WTC11 (cell line): ENCODE measurements at regions not wholly inside any gene's neighbourhood (a gene's known extent, or its start where the extent isn't known, plus 50 kb on each side); places are given as distances from the start of the nearest gene placed in this dataset.

Experiments
- FOXK1 ChIP-seq: sonication (generic); formaldehyde crosslinking; IDR thresholded peaks from 2 replicates; pipeline ENCODE4 v1.8.0; 2022; ENCODE audit warnings: mild to moderate bottlenecking, moderate library complexity, missing genetic modification reagents
- MXD4 ChIP-seq: fragments of 250-450 bp; sonication (Bioruptor Pico); IDR thresholded peaks from 2 replicates; pipeline ENCODE4 v1.8.0; 2021; ENCODE audit warnings: mild to moderate bottlenecking, moderate library complexity, borderline replicate concordance
- NFE2L1 ChIP-seq: sonication (generic); formaldehyde crosslinking; IDR thresholded peaks from 2 replicates; pipeline ENCODE4 v1.8.1; 2023; ENCODE audit warnings: missing genetic modification reagents
- PRRX2 ChIP-seq: fragments of 250-450 bp; sonication (Bioruptor Pico); IDR thresholded peaks from 2 replicates; pipeline ENCODE4 v1.8.0; 2021; ENCODE audit warnings: mild to moderate bottlenecking
- ZNF121 ChIP-seq: sonication (generic); formaldehyde crosslinking; IDR thresholded peaks from 2 replicates; pipeline ENCODE4 v1.8.0; 2023; ENCODE audit warnings: missing genetic modification reagents
- ZNF317 ChIP-seq: sonication (generic); formaldehyde crosslinking; IDR thresholded peaks from 2 replicates; pipeline ENCODE4 v1.8.1; 2023; ENCODE audit warnings: low read depth, mild to moderate bottlenecking, moderate library complexity, missing genetic modification reagents, borderline replicate concordance
- TF ChIP-seq, protein P1 (sequence below): sonication (generic); formaldehyde crosslinking; IDR thresholded peaks from 2 replicates; pipeline ENCODE4 v1.8.0; 2023; ENCODE audit warnings: missing genetic modification reagents
- TF ChIP-seq, protein P2 (sequence below): sonication (generic); formaldehyde crosslinking; IDR thresholded peaks from 2 replicates; pipeline ENCODE4 v1.8.1; 2023; ENCODE audit warnings: mild to moderate bottlenecking, missing genetic modification reagents, moderate library complexity
- TF ChIP-seq, protein P3 (sequence below): sonication (generic); formaldehyde crosslinking; IDR thresholded peaks from 2 replicates; pipeline ENCODE4 v1.8.0; 2023; ENCODE audit warnings: mild to moderate bottlenecking, missing genetic modification reagents
- TF ChIP-seq, protein P4 (sequence below): sonication (generic); formaldehyde crosslinking; IDR thresholded peaks from 2 replicates; pipeline ENCODE4 v1.8.0; 2022; ENCODE audit warnings: missing genetic modification reagents
- TF ChIP-seq, protein P5 (sequence below): sonication (generic); formaldehyde crosslinking; IDR thresholded peaks from 2 replicates; pipeline ENCODE4 v1.8.0; 2022; ENCODE audit warnings: mild to moderate bottlenecking, missing genetic modification reagents

DNA sequence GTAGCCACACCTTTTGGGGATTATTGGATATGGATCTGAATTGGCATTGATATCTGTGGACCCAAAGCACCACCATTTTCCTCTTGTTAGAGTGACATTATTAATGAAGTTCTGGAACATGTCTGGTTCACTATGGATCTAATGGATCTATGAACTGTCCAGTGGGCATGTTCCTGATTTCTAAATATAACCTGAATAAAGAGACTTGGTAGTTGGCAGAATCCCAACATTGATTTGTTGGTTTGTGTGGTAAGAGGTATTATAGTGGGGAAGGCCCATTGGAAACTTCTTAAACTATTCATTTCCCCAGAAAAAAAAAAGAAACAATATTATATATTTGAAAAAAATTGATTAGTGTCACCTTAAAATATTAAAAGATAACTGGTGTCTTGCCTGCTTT is 312.6 kb downstream of the HTR1B start:
- TF ChIP-seq, protein P1, sequence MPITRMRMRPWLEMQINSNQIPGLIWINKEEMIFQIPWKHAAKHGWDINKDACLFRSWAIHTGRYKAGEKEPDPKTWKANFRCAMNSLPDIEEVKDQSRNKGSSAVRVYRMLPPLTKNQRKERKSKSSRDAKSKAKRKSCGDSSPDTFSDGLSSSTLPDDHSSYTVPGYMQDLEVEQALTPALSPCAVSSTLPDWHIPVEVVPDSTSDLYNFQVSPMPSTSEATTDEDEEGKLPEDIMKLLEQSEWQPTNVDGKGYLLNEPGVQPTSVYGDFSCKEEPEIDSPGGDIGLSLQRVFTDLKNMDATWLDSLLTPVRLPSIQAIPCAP: no peak
- TF ChIP-seq NFE2L1 (CRISPR knock-in tag) (no peak), FOXK1 (CRISPR knock-in tag) (no peak), PRRX2 (CRISPR knock-in tag) (no peak), ZNF121 (no peak), ZNF317 (CRISPR knock-in tag) (no peak), MXD4 (CRISPR knock-in tag) (no peak)
- TF ChIP-seq, protein P2, sequence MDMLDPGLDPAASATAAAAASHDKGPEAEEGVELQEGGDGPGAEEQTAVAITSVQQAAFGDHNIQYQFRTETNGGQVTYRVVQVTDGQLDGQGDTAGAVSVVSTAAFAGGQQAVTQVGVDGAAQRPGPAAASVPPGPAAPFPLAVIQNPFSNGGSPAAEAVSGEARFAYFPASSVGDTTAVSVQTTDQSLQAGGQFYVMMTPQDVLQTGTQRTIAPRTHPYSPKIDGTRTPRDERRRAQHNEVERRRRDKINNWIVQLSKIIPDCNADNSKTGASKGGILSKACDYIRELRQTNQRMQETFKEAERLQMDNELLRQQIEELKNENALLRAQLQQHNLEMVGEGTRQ: no peak
- TF ChIP-seq, protein P3, sequence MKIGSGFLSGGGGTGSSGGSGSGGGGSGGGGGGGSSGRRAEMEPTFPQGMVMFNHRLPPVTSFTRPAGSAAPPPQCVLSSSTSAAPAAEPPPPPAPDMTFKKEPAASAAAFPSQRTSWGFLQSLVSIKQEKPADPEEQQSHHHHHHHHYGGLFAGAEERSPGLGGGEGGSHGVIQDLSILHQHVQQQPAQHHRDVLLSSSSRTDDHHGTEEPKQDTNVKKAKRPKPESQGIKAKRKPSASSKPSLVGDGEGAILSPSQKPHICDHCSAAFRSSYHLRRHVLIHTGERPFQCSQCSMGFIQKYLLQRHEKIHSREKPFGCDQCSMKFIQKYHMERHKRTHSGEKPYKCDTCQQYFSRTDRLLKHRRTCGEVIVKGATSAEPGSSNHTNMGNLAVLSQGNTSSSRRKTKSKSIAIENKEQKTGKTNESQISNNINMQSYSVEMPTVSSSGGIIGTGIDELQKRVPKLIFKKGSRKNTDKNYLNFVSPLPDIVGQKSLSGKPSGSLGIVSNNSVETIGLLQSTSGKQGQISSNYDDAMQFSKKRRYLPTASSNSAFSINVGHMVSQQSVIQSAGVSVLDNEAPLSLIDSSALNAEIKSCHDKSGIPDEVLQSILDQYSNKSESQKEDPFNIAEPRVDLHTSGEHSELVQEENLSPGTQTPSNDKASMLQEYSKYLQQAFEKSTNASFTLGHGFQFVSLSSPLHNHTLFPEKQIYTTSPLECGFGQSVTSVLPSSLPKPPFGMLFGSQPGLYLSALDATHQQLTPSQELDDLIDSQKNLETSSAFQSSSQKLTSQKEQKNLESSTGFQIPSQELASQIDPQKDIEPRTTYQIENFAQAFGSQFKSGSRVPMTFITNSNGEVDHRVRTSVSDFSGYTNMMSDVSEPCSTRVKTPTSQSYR (CRISPR knock-in tag): no peak
- TF ChIP-seq, protein P4, sequence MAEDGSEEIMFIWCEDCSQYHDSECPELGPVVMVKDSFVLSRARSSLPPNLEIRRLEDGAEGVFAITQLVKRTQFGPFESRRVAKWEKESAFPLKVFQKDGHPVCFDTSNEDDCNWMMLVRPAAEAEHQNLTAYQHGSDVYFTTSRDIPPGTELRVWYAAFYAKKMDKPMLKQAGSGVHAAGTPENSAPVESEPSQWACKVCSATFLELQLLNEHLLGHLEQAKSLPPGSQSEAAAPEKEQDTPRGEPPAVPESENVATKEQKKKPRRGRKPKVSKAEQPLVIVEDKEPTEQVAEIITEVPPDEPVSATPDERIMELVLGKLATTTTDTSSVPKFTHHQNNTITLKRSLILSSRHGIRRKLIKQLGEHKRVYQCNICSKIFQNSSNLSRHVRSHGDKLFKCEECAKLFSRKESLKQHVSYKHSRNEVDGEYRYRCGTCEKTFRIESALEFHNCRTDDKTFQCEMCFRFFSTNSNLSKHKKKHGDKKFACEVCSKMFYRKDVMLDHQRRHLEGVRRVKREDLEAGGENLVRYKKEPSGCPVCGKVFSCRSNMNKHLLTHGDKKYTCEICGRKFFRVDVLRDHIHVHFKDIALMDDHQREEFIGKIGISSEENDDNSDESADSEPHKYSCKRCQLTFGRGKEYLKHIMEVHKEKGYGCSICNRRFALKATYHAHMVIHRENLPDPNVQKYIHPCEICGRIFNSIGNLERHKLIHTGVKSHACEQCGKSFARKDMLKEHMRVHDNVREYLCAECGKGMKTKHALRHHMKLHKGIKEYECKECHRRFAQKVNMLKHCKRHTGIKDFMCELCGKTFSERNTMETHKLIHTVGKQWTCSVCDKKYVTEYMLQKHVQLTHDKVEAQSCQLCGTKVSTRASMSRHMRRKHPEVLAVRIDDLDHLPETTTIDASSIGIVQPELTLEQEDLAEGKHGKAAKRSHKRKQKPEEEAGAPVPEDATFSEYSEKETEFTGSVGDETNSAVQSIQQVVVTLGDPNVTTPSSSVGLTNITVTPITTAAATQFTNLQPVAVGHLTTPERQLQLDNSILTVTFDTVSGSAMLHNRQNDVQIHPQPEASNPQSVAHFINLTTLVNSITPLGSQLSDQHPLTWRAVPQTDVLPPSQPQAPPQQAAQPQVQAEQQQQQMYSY: no peak
- TF ChIP-seq, protein P5, sequence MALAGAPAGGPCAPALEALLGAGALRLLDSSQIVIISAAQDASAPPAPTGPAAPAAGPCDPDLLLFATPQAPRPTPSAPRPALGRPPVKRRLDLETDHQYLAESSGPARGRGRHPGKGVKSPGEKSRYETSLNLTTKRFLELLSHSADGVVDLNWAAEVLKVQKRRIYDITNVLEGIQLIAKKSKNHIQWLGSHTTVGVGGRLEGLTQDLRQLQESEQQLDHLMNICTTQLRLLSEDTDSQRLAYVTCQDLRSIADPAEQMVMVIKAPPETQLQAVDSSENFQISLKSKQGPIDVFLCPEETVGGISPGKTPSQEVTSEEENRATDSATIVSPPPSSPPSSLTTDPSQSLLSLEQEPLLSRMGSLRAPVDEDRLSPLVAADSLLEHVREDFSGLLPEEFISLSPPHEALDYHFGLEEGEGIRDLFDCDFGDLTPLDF: no peak
